ENCODE measurements at regions not wholly inside any gene's neighbourhood (a gene's known extent, or its start where the extent isn't known, plus 50 kb on each side); places are given as distances from the start of the nearest gene placed in this dataset.
"Not testable (repeated sequence)": the region's sequence is repeated elsewhere in the genome, so short reads cannot be mapped to it uniquely, and the experiment has no call there.

DNA sequence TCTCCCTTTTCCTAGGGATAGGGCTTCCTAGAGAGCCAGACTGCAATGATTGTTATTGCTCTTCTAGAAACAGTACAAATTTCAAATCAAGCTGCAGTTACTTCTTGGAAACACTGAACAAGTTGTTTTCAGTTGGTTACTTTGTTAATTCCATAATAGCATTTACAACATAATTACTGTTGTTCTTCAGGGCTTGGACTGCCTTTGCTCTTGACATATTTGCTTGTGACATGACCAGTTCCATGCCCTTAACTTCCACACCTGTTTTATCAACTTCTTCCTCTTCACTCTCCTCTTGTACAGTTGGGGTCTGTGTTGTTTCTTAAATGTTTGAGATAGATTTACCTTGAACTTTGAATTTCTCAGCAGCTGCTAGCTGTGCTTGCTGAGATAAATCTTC lies 104.4 kb downstream of the SEC23IP start:
- DNase-seq (ENCODE audit: low read depth), result no peak

GRCh38 chr10:119997429-119997828 lies 104.9 kb downstream of the SEC23IP start:
- DNase-seq (ENCODE audit: low read depth), result no peak

DNA sequence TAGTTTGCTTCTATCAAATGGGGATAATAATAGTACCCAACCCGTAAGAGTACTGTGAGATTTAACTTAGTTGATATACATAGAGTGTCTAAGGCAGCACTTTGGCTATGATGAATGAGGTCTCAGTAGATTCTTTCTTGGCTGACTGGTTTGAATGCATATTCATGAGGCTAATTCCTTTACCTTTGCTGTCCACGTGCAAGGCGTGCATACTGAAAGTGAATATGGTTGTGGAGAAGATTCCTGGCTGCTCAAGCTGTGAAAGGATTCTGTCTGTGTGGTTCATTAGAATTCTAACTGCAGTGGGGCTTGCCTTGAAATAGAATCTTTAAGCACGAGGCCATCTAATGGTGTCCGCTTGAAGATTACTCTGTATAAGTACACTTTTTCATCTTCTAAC lies 110.3 kb downstream of the SEC23IP start:
- no peak for DNase-seq (ENCODE audit: low read depth)

GRCh38 chr10:120005207-120006201 lies 113.0 kb downstream of the SEC23IP start:
- DNase-seq (ENCODE audit: low read depth), result no peak

GRCh38 chr10:120007261-120007660 lies 114.7 kb downstream of the SEC23IP start:
- DNase-seq (ENCODE audit: low read depth), result no peak

- DNase-seq (ENCODE audit: low read depth), result no peak
Measured at GRCh38 chr10:120011359-120012130, 119.0 kb downstream of the SEC23IP start.

DNA sequence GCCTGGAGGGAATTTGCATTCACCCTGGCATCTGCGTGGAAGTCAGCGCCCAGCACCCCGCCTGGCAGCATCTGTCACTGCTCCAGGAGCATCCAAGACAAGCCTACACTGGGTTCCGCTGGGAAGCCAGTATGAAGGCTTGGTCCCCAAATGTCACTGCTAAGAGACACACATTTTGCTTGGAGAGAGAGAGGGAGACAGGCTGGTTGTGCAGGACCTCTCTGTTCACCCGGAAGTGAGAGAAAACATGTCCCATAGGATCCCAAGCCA lies 119.5 kb downstream of the SEC23IP start:
- DNase-seq (ENCODE audit: low read depth), result no peak

GRCh38 chr10:120012566-120012965 lies 120.0 kb downstream of the SEC23IP start:
- no peak for DNase-seq (ENCODE audit: low read depth)

- no peak for DNase-seq (ENCODE audit: low read depth)
Measured at GRCh38 chr10:120014031-120014430, 121.5 kb downstream of the SEC23IP start.

- no peak for DNase-seq (ENCODE audit: low read depth)
Measured at GRCh38 chr10:120015064-120015463, 122.5 kb downstream of the SEC23IP start.

- DNase-seq (ENCODE audit: low read depth), result no peak
Measured at GRCh38 chr10:120016906-120017305, 124.4 kb downstream of the SEC23IP start.

DNA sequence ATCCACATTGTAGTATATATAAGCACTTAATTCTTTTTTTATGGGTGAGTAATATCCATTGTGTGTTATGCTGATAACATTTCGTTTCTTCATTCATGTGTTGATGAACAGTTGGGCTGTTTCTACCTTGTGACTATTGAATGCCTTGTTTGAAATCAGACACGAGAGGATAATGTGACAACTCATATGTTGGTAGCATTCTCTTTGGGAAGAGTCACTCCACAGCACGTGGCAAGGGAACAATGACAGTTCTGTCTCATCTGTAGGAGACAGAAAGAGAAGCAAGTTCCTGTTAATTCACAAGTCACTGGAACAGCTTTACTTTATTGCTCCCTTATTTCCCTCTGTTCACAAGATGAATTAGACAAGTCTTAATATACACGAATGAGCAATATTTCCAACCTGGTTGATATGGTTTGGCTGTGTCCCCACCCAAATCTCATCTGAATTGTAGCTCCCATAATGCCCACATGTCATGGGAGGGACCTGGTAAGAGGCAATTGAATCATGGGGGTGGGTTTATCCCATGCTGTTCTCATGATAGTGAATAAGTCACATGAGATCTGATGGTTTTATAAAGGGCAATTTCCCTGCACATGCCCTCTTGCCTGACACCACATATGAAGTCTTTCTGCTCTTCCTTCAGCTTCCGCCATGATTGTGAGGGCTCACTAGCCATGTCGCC lies 125.3 kb downstream of the SEC23IP start:
- no peak for DNase-seq (ENCODE audit: low read depth)

- no peak for DNase-seq (ENCODE audit: low read depth)
Measured at GRCh38 chr10:120018695-120019094, 126.2 kb downstream of the SEC23IP start.

GRCh38 chr10:120019568-120019967 lies 127.0 kb downstream of the SEC23IP start:
- no peak for DNase-seq (ENCODE audit: low read depth)

DNA sequence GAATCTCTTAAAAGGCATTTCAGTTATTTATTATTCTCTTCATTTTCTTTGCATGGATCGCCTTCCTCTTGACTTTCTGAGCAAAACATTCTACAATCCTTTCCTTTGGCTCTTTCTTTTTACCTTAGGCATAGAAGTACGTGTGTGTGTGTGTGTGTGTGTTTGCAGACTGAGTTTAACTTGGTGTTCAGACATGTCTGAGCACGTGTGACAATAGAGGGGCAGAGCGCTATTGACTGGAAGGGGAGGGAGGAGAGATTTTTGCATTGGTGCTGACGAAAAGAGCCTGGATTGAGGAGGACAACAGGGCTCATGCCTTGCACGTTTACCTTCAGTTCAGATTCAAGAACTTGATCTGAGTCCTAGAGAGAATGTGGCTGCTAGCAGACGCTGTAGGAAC lies 129.8 kb downstream of the SEC23IP start:
- DNase-seq (ENCODE audit: low read depth), result no peak

GRCh38 chr10:120034236-120034635 lies 141.7 kb downstream of the SEC23IP start:
- DNase-seq (ENCODE audit: low read depth), result no peak

GRCh38 chr10:120039046-120039445 lies 146.5 kb downstream of the SEC23IP start:
- DNase-seq (ENCODE audit: low read depth), result no peak

DNA sequence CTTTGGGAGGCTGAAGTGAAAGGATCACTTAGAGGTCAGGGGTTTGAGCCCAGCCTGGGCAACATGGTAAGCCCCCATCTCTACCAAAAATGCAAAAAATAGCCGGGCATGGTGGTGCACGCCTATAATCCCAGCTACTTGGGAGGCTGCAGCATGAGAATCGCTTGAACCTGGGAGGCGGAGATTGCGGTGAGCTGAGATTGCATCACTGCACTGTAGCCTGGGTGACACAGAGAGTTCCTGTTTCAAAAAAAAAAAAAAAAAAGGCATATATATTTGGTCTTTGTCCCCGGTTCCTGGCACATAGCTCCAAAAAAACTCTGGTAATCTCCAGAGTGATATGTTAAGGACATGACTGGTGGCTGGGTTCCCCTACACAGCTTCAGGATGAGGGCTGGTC lies 147.3 kb downstream of the SEC23IP start:
- DNase-seq (ENCODE audit: low read depth), result no peak

DNA sequence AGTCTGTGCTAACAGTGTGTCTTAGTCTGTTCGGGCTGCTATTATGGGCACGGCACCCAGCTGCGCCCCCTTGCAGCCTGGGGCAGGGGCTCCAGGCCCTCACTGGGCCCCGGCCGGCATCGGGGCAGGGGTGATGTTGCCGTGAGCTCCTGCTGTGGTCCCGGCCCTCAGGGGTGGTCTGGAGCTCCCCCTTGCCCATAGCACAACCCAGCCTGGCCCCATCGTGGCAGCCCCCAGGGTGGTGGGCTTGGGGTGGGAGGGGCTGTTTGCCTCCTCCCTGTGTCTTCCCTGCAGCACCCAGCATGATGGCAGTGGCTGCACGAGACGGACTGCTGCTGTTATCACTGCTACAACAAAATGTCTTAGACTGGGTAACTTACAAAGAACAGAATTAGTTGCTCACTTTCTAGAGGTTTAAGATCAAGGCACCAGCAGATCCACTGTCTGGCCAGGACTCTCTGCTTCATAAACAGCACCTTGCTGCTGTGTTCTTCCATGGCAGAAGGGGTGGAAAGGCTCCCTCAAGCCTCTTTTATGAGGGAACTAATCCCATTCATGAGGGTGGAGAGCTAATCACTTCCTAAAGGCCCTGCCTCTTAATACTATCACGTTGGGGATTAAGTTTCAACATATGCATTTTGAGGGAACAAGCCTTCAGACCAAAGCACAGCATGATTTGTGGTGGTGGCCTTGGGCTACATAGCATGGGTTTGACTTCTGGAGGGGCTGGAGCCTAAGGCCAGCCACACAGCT lies 149.5 kb downstream of the SEC23IP start:
- DNase-seq (ENCODE audit: low read depth), result no peak

- no peak for DNase-seq (ENCODE audit: low read depth)
Measured at GRCh38 chr10:120042705-120043104, 150.2 kb downstream of the SEC23IP start.

GRCh38 chr10:120047373-120047772 lies 154.8 kb downstream of the SEC23IP start:
- DNase-seq (ENCODE audit: low read depth), result not testable (repeated sequence)

- no peak for DNase-seq (ENCODE audit: low read depth)
Measured at GRCh38 chr10:120047926-120048325, 155.4 kb downstream of the SEC23IP start.

All from stimulated activated CD8-positive, alpha-beta memory T cell treated with anti-CD3 and anti-CD28 coated beads, Interleukin-12 subunit alpha, Interleukin-12 subunit beta, amount 100 ng/mL, for 1 hour (primary cell).